Lung (tissue), 11 donors: ENCODE measurements at regions not wholly inside any gene's neighbourhood (a gene's known extent, or its start where the extent isn't known, plus 50 kb on each side); places are given as distances from the start of the nearest gene placed in this dataset.

Experiments used
- ATAC-seq: fragments of 200-7000 bp; cut with Tn5 transposase; one replicate; pipeline ENCODE4 v1.9.1; 2020; ENCODE audit warnings: moderate number of reproducible peaks; ENCODE audit not compliant: insufficient read depth, low FRiP score
- DNase-seq, 3 donors: peaks; one replicate each; pipeline ENCODE4 v3.0.0-alpha.2; 2013 to 2017
- H3K27ac ChIP-seq, 2 donors: one replicate each; pipeline ENCODE4 v1.5.1; 2013; ENCODE audit warnings: mild to moderate bottlenecking in 2 of 2, moderate library complexity in 2 of 2, control low read depth in 1 of 2, inconsistent platforms in 1 of 2, low read depth in 1 of 2, low read length in 1 of 2
- H3K27me3 ChIP-seq, 3 donors: one replicate each; pipeline ENCODE4 v1.5.1; 2013; ENCODE audit warnings: low read length in 2 of 3; ENCODE audit not compliant: control insufficient read depth in 3 of 3, insufficient read depth in 3 of 3
- H3K36me3 ChIP-seq, 4 donors: one replicate each; pipeline ENCODE4 v1.5.1; 2013; ENCODE audit warnings: low read length in 4 of 4, mild to moderate bottlenecking in 1 of 4, moderate library complexity in 1 of 4; ENCODE audit not compliant: control insufficient read depth in 4 of 4, insufficient read depth in 4 of 4
- H3K4me1 ChIP-seq, 5 donors: one replicate each; pipeline ENCODE4 v1.5.1; 2013; ENCODE audit warnings: low read length in 5 of 5, mild to moderate bottlenecking in 2 of 5, moderate library complexity in 1 of 5; ENCODE audit not compliant: control insufficient read depth in 5 of 5, insufficient read depth in 5 of 5
- H3K4me3 ChIP-seq: one replicate; pipeline ENCODE4 v1.5.1; 2013; ENCODE audit warnings: mild to moderate bottlenecking, control low read depth, moderate library complexity
- H3K9ac ChIP-seq, 2 donors: one replicate each; pipeline ENCODE4 v1.5.1; 2013; ENCODE audit warnings: low read length in 2 of 2, control low read depth in 1 of 2; ENCODE audit not compliant: insufficient read depth in 1 of 2
- H3K9me3 ChIP-seq, 4 donors: one replicate each; pipeline ENCODE4 v1.5.1; 2013; ENCODE audit warnings: low read length in 3 of 4, mild to moderate bottlenecking in 1 of 4, moderate library complexity in 1 of 4; ENCODE audit not compliant: control insufficient read depth in 4 of 4, insufficient read depth in 3 of 4
- WGBS, 2 donors: extraction: QIAGEN DNeasy Blood & Tissue Kit; methylation state at CpG; one replicate each; pipeline ENCODE4 v1.1.7; 2013; 5-methylcytosine and 5-hydroxymethylcytosine counted together
- TF ChIP-seq, protein P1 (sequence below): IDR thresholded peaks from 2 replicates; pipeline ENCODE4 v1.5.1; 2012; ENCODE audit warnings: mild to moderate bottlenecking; ENCODE audit errors: control extremely low read depth, extremely low read depth
- donor health status: control.
- donor health status: control.
- donor health status: Bipolar disorder and iron deficiency.
- donor health status: healthy.
- donor health status: DM: yes; HTN: yes; CAD: no.

DNA sequence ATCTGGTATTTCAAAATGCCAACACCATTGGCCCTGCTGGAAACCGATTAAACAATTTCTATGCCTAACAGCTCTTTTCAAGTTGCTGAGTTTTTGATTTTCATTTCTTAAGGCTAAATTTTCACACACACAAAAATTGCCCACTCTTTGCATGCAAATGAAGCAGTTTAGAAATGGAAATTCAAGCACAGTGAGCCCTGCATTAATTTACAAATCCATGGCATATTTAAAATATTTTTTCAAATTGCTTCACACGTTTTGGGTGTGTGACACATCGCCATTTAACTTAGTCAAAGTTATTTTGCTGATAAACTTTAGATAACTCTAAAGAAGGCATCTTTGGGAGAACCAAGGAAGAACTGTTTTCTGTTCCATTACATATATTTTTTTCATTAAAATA is 184.8 kb downstream of the TXNL1 start:
- H3K36me3 ChIP-seq = no peaks in the 10 kb centered on the region
- ATAC-seq (no peak), DNase-seq (no peak)
- H3K9me3 ChIP-seq = no peaks in the 10 kb centered on the region
- H3K27ac ChIP-seq = no peak overlapping the region
- TF ChIP-seq, protein P1, sequence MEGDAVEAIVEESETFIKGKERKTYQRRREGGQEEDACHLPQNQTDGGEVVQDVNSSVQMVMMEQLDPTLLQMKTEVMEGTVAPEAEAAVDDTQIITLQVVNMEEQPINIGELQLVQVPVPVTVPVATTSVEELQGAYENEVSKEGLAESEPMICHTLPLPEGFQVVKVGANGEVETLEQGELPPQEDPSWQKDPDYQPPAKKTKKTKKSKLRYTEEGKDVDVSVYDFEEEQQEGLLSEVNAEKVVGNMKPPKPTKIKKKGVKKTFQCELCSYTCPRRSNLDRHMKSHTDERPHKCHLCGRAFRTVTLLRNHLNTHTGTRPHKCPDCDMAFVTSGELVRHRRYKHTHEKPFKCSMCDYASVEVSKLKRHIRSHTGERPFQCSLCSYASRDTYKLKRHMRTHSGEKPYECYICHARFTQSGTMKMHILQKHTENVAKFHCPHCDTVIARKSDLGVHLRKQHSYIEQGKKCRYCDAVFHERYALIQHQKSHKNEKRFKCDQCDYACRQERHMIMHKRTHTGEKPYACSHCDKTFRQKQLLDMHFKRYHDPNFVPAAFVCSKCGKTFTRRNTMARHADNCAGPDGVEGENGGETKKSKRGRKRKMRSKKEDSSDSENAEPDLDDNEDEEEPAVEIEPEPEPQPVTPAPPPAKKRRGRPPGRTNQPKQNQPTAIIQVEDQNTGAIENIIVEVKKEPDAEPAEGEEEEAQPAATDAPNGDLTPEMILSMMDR = no peak
- no peak overlapping the region for H3K9ac ChIP-seq
- peaks cover 0 to 4% (median 0%) of the 10 kb centered on the region in 5 donors for H3K4me1 ChIP-seq
- 83 to 87% methylated on average over 3 of the region's 3 CpGs for WGBS, 2 donors
- no peak overlapping the region for H3K4me3 ChIP-seq
- no peaks in the 10 kb centered on the region for H3K27me3 ChIP-seq

DNA sequence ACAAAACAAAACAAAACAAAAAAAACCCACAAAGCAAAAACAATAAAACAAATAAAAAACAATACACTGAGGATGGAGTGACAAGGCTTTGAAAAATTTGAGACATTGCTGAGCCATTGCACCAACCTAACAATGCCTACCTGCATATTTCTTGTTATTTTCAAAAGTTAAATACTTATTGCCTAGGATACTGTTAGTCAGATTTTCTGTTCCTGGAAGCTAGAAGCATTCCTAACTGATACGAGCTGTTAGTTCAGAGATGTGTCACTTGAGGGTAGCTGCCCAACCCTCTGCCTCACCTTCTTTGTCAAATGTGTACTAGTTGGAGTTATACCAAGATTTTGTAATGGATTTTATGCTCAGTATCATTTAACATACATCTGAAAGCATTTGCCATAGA is 187.2 kb downstream of the TXNL1 start:
- ATAC-seq = no peak
- Histone ChIP-seq H3K27ac (no peak overlapping the region), H3K9ac (no peak overlapping the region), H3K4me1 (peaks cover 0 to 14% (median 1%) of the 10 kb centered on the region in 5 donors), H3K9me3 (no peaks in the 10 kb centered on the region), H3K36me3 (no peaks in the 10 kb centered on the region), H3K4me3 (no peak overlapping the region), H3K27me3 (no peaks in the 10 kb centered on the region)
- TF ChIP-seq, protein P1 = no peak
- no peak for DNase-seq
- 79 to 88% methylated on average over 1 of the region's 1 CpG for WGBS, 2 donors

DNA sequence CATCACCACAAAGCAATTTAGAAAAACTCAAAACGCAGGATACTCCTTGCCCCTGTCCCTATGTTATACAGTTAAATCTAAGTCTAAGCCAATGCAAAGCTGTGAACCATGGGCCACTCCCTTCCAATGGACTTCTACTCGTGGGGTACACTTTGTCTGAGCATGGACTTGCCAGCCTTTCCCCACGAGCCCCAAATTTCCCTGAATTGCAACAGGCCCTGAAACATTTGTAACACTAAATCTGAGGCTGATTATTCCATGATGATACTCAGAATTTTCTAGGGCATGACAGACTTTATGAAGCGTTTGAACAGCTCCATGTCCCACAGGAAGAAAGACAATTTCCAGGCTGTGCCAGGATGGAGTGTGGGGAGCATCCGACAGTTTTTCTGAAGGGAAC is 189.6 kb downstream of the TXNL1 start:
- TF ChIP-seq, protein P1 = no peak
- Histone ChIP-seq H3K36me3 (no peaks in the 10 kb centered on the region), H3K27me3 (no peaks in the 10 kb centered on the region), H3K4me1 (peaks cover 0 to 17% (median 7%) of the 10 kb centered on the region in 5 donors), H3K27ac (no peak overlapping the region), H3K9ac (no peak overlapping the region), H3K9me3 (no peaks in the 10 kb centered on the region), H3K4me3 (no peak overlapping the region)
- peak in 1 of 3 donors; percentile 13 for DNase-seq
- no peak for ATAC-seq
- WGBS, 2 donors = 85 to 94% methylated on average over 5 of the region's 5 CpGs

DNA sequence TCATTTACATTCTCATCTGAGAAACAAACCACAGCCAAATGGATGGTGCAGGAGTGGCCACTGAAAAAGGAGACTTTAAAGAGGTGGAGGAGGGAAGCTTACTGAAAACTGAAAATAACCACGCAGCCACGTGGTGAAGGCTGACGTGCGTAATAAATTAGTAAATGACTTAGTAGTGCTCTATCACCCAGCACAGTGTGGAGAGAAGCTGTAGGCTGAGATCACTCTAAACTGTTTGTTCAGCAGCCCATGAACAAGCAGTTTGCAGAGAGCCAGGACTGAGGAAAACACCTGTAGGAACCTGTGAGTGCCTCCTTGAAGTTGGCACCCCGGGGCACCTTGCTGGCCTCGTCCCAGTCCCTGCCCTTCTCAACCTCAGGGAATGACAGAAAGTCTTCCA is 193.0 kb downstream of the TXNL1 start:
- Histone ChIP-seq H3K36me3 (no peaks in the 10 kb centered on the region), H3K9me3 (no peaks in the 10 kb centered on the region), H3K27ac (no peak overlapping the region), H3K9ac (no peak overlapping the region), H3K27me3 (no peaks in the 10 kb centered on the region), H3K4me3 (no peak overlapping the region), H3K4me1 (peaks cover 0 to 20% (median 7%) of the 10 kb centered on the region in 5 donors)
- WGBS, 2 donors = 66 to 78% methylated on average over 6 of the region's 6 CpGs
- ATAC-seq (no peak), DNase-seq (no peak)
- TF ChIP-seq, protein P1 = no peak
